B cell (primary cell): ENCODE measurements at regions not wholly inside any gene's neighbourhood (a gene's known extent, or its start where the extent isn't known, plus 50 kb on each side); places are given as distances from the start of the nearest gene placed in this dataset.
A peak's percentile ranks its signal among the peaks of the same experiment; 100 is the strongest.

Source experiments
- ATAC-seq: fragments of 200-7000 bp; cut with Tn5 transposase; one replicate; pipeline ENCODE4 v1.10.0; 2021; ENCODE audit warnings: low read depth, mild to moderate bottlenecking, moderate number of reproducible peaks, moderate library complexity
- CTCF ChIA-PET: fragments of 350-600 bp; sonication (Branson Sonifier 250); formaldehyde crosslinking; loops from one replicate; lab custom pipeline; 2021; ENCODE audit warnings: antibody characterized with exemption, inconsistent platforms; lab: Charles Lee
- POLR2A ChIA-PET: fragments of 350-600 bp; sonication (Branson Sonifier 250); formaldehyde crosslinking; loops from one replicate; lab custom pipeline; 2021; ENCODE audit warnings: antibody characterized with exemption; lab: Charles Lee
- DNase-seq: peaks from one replicate; pipeline ENCODE4 v3.0.0; 2013
- H2AFZ ChIP-seq: 2 replicates; pipeline ENCODE4 v1.6.1; 2012; ENCODE audit warnings: mild to moderate bottlenecking, low read depth, low read length; ENCODE audit not compliant: insufficient read depth, poor library complexity, severe bottlenecking
- H3K27ac ChIP-seq, 2 donors: 1 replicate in 1 of 2; 2 replicates in 1 of 2; pipeline ENCODE4 v1.5.1; 2012 to 2013; ENCODE audit warnings: low read length in 2 of 2, mild to moderate bottlenecking in 2 of 2, moderate library complexity in 1 of 2
- H3K27me3 ChIP-seq, 4 experiments: fragments of 200-600 bp in 1 of 4; sonication (generic) in 1 of 4; replicated peaks in 1 of 4; 1 replicate in 2 of 4; 2 replicates in 2 of 4; pipeline versions ENCODE4 v1.6.1 to v1.7.0; 2013 to 2016; ENCODE audit warnings: low read length in 3 of 4, mild to moderate bottlenecking in 2 of 4, mixed read lengths in 1 of 4, moderate library complexity in 1 of 4; ENCODE audit not compliant: insufficient read depth in 4 of 4, control insufficient read depth in 3 of 4; ENCODE audit errors: control extremely low read depth in 1 of 4
- H3K36me3 ChIP-seq, 2 experiments: replicated peaks in 1 of 2; 1 replicate in 1 of 2; 2 replicates in 1 of 2; pipeline versions ENCODE4 v1.6.1 to v1.7.1; 2013; ENCODE audit warnings: low read length in 1 of 2; ENCODE audit not compliant: insufficient read depth in 2 of 2, control insufficient read depth in 1 of 2; ENCODE audit errors: control extremely low read depth in 1 of 2, extremely low read depth in 1 of 2
- H3K4me1 ChIP-seq, 2 donors: fragments of 200-600 bp in 1 of 2; sonication (generic) in 1 of 2; 1 replicate in 1 of 2; 2 replicates in 1 of 2; pipeline versions ENCODE4 v1.5.1 to v1.6.1; 2013 to 2017; ENCODE audit warnings: low read length in 2 of 2; ENCODE audit not compliant: control insufficient read depth in 2 of 2, insufficient read depth in 2 of 2
- H3K4me2 ChIP-seq: replicated peaks from 2 replicates; pipeline ENCODE3; 2012; ENCODE audit warnings: mild to moderate bottlenecking, low read depth, low read length; ENCODE audit not compliant: poor library complexity, severe bottlenecking
- H3K4me3 ChIP-seq, 5 experiments: fragments of 200-600 bp in 1 of 5; sonication (generic) in 1 of 5; 1 replicate in 3 of 5; 2 replicates in 2 of 5; pipeline versions ENCODE4 v1.5.1 to v1.7.0; 2011 to 2016; ENCODE audit warnings: low read length in 4 of 5, mild to moderate bottlenecking in 4 of 5, low read depth in 2 of 5, control low read depth in 1 of 5, moderate library complexity in 1 of 5; ENCODE audit not compliant: insufficient read depth in 1 of 5; ENCODE audit errors: control extremely low read depth in 1 of 5, extremely low read depth in 1 of 5
- H3K79me2 ChIP-seq: fragments of 200-600 bp; sonication (generic); one replicate; pipeline ENCODE4 v1.6.0; 2016; ENCODE audit warnings: low read length; ENCODE audit not compliant: control insufficient read depth, insufficient read depth
- H3K9ac ChIP-seq: fragments of 200-600 bp; sonication (generic); 2 replicates; pipeline ENCODE4 v1.6.1; 2017; ENCODE audit warnings: mild to moderate bottlenecking, low read length, moderate library complexity
- H3K9me3 ChIP-seq, 3 donors: one replicate each; pipeline versions ENCODE4 v1.6.1 to v1.7.1; 2013; ENCODE audit warnings: low read length in 2 of 3; ENCODE audit not compliant: control insufficient read depth in 2 of 3, insufficient read depth in 1 of 3; ENCODE audit errors: control extremely low read depth in 1 of 3
- H4K20me1 ChIP-seq: 2 replicates; pipeline ENCODE4 v1.6.0; 2012; ENCODE audit warnings: mild to moderate bottlenecking, low read length; ENCODE audit not compliant: insufficient read depth, control insufficient read depth, poor library complexity, severe bottlenecking
- H3K27ac Mint-ChIP-seq: one replicate; pipeline ENCODE4 v1.8.0; 2021; ENCODE audit warnings: mixed read lengths
- H3K27me3 Mint-ChIP-seq: one replicate; pipeline ENCODE4 v1.8.0; 2021; ENCODE audit warnings: mixed read lengths
- H3K4me1 Mint-ChIP-seq: one replicate; pipeline ENCODE4 v1.8.0; 2021; ENCODE audit warnings: mixed read lengths
- H3K4me3 Mint-ChIP-seq: one replicate; pipeline ENCODE4 v1.8.0; 2021; ENCODE audit warnings: mixed read lengths
- H3K9me3 Mint-ChIP-seq: one replicate; pipeline ENCODE4 v1.8.0; 2022; ENCODE audit warnings: mixed read lengths; ENCODE audit not compliant: insufficient read depth
- EZH2 ChIP-seq: IDR thresholded peaks from 2 replicates; pipeline ENCODE4 v1.6.1; 2012; ENCODE audit warnings: borderline replicate concordance, low read depth, mild to moderate bottlenecking, moderate library complexity, low read length; ENCODE audit not compliant: insufficient read depth, poor library complexity, severe bottlenecking
- WGBS: methylation state at CpG from one replicate; pipeline ENCODE4 v1.1.5; 2013; ENCODE audit warnings: missing lambda C conversion rate; ENCODE audit not compliant: insufficient coverage; 5-methylcytosine and 5-hydroxymethylcytosine counted together
- intact Hi-C: fragments of 100-400 bp; cut with micrococcal nuclease; formaldehyde crosslinking; loops from one replicate; pipeline ENCODE4 v1.10.0; 2022
- TF ChIP-seq, protein P1 (sequence below): fragments of 200-600 bp; IDR thresholded peaks from one replicate; pipeline ENCODE4 v1.8.0; 2022; ENCODE audit warnings: antibody characterized with exemption, mild to moderate bottlenecking

DNA sequence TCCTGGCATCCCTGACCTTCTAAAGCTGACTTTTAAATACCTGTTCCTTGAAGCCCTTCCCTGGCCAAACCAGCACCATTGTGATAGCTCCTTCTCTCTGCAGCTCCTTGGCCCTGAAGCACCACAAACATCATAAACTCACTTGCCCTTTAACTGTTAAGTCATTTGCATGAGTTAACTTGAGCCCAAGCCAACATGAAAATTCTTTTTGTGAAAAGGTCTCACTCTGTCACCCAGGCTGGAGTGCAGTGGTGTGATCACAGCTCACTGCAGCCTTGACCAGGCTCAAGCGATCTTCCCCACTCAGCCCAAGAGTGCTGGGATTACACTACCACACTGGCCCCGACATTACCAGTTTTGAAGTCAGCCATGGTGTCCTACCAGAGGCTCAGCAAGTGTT, 87.8 kb downstream of the ZIC5 start:
- 92% methylated on average over 2 of the region's 2 CpGs for WGBS
- ChIA-PET POLR2A (no interaction called here), CTCF (no interaction called here)
- Histone ChIP-seq H4K20me1 (no peaks in the 10 kb centered on the region), H3K4me2 (peak overlapping the region; percentile 27), H3K4me3 (no peak overlapping the region), H3K36me3 (no peaks in the 10 kb centered on the region), H3K27ac (no peak overlapping the region), H2AFZ (no peak overlapping the region), H3K9me3 (no peaks in the 10 kb centered on the region), H3K27me3 (peaks cover 0 to 7% (median 0%) of the 10 kb centered on the region in 4 experiments), H3K4me1 (peaks cover 18 to 20% of the 10 kb centered on the region in 2 donors), H3K79me2 (no peaks in the 10 kb centered on the region), H3K9ac (no peak overlapping the region)
- intact Hi-C loops: no loop called here
- H3K27me3 Mint-ChIP-seq: no peaks in the 10 kb centered on the region
- DNase-seq: no peak
- H3K9me3 Mint-ChIP-seq: no peaks in the 10 kb centered on the region
- TF ChIP-seq, protein P1, sequence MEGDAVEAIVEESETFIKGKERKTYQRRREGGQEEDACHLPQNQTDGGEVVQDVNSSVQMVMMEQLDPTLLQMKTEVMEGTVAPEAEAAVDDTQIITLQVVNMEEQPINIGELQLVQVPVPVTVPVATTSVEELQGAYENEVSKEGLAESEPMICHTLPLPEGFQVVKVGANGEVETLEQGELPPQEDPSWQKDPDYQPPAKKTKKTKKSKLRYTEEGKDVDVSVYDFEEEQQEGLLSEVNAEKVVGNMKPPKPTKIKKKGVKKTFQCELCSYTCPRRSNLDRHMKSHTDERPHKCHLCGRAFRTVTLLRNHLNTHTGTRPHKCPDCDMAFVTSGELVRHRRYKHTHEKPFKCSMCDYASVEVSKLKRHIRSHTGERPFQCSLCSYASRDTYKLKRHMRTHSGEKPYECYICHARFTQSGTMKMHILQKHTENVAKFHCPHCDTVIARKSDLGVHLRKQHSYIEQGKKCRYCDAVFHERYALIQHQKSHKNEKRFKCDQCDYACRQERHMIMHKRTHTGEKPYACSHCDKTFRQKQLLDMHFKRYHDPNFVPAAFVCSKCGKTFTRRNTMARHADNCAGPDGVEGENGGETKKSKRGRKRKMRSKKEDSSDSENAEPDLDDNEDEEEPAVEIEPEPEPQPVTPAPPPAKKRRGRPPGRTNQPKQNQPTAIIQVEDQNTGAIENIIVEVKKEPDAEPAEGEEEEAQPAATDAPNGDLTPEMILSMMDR: no peak
- no peak for TF ChIP-seq EZH2
- ATAC-seq: no peak
- H3K4me3 Mint-ChIP-seq: peak overlapping the region; percentile 17
- H3K4me1 Mint-ChIP-seq: peaks cover 20% of the 10 kb centered on the region
- H3K27ac Mint-ChIP-seq: no peak overlapping the region

DNA sequence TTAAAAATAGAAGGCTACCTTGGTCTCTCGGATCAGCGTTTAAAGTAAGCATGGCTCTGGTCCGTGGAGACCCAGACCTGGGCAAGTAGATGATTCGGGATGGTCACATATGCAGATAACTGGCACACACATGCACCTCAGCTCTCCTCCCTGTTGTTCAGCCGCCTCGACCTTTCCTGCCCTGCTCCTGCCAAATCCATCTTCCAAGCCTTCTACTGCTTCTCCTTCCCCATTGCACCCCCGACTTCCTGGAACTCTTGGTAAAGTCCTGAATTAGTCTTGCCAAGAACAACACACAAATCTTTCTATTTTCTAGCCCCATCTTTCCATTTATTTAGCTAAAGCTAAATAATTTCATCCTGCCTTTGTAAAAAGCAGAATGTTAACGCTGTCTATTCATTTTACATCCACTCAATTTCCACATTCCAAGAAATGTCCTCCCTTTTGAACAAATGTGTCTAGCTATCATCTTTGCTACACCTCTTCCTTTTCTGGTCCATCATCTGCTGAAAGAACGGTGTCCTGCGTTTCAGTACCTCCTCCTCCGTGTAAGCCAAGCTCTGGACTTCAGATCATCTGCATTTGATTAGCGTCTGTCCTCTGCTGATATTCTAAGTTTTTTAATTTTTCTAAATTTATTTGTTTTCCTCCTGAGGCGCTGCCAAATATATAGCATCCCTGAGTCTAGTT, 92.5 kb downstream of the ZIC5 start:
- no peak overlapping the region for H3K4me3 ChIP-seq
- ChIA-PET POLR2A (no interaction called here), CTCF (no interaction called here)
- no peak overlapping the region for H3K4me3 Mint-ChIP-seq
- H3K4me1 Mint-ChIP-seq: peaks cover 15% of the 10 kb centered on the region
- TF ChIP-seq, protein P1: no peak
- no peak for TF ChIP-seq EZH2
- H3K27ac ChIP-seq: no peak overlapping the region
- DNase-seq (no peak), ATAC-seq (no peak)
- H3K9me3 Mint-ChIP-seq: no peaks in the 10 kb centered on the region
- H3K9me3 ChIP-seq: no peaks in the 10 kb centered on the region
- 84% methylated on average over 9 of the region's 13 CpGs for WGBS
- intact Hi-C loops: no loop called here
- no peaks in the 10 kb centered on the region for H4K20me1 ChIP-seq
- H3K27me3 Mint-ChIP-seq: no peaks in the 10 kb centered on the region
- no peaks in the 10 kb centered on the region for H3K79me2 ChIP-seq
- H3K36me3 ChIP-seq: no peaks in the 10 kb centered on the region
- no peak overlapping the region for H3K27ac Mint-ChIP-seq
- no peak overlapping the region for H3K9ac ChIP-seq
- H3K4me2 ChIP-seq: no peak overlapping the region
- no peak overlapping the region for H2AFZ ChIP-seq
- H3K27me3 ChIP-seq: no peaks in the 10 kb centered on the region
- H3K4me1 ChIP-seq: peaks cover 13 to 14% of the 10 kb centered on the region in 2 donors
